ENCODE measurements at regions not wholly inside any gene's neighbourhood (a gene's known extent, or its start where the extent isn't known, plus 50 kb on each side); places are given as distances from the start of the nearest gene placed in this dataset.

DNA sequence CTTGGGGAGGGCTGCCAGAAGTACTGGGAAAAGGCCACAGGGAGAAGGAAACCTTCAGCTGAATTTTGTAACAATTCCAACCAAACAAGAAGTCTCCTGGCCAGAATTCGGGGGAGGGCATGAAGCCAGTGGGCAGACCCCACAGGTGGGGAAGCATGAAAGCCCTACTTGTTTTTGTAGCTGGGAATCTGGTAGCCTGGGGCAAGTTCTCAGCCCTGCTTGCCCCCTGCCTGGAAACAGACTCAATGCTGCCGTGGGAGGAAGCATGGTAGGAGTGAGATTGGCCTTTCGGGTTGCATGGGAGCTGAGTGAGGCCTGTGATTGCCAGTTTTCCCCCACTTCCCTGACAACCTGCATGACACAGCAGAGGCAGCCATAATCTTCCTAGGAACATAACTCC, 259.2 kb upstream of the RMST start:
- TF ChIP-seq ZNF174 (tag by site-specific recombination; IDR thresholded peaks at IDR 0.05) (no peak), GFI1B (tag by site-specific recombination; IDR thresholded peaks at IDR 0.05) (no peak), ZNF658 (tag by site-specific recombination; IDR thresholded peaks at IDR 0.05) (no peak), ZNF610 (tag by site-specific recombination; IDR thresholded peaks at IDR 0.05; ENCODE audit: borderline replicate concordance) (no peak), ZNF626 (tag by site-specific recombination; IDR thresholded peaks at IDR 0.05) (no peak), ZBTB8A (tag by site-specific recombination; IDR thresholded peaks at IDR 0.05) (no peak), HOXA7 (CRISPR knock-in tag; IDR thresholded peaks at IDR 0.05; ENCODE audit: borderline replicate concordance) (no peak), ZNF23 (tag by site-specific recombination; IDR thresholded peaks at IDR 0.05; ENCODE audit: borderline replicate concordance) (no peak), CTCF (tag by site-specific recombination; IDR thresholded peaks at IDR 0.05) (no peak), ZNF639 (tag by site-specific recombination; IDR thresholded peaks at IDR 0.05) (no peak), TCF7L2 (IDR thresholded peaks at IDR 0.05; ENCODE audit: borderline replicate concordance, low read depth, low read length) (no peak), YY1 (tag by site-specific recombination; IDR thresholded peaks at IDR 0.05) (no peak), ATF2 (tag by site-specific recombination; IDR thresholded peaks at IDR 0.05; ENCODE audit: low read depth) (no peak), KLF16 (tag by site-specific recombination; IDR thresholded peaks at IDR 0.05) (no peak)
